Esophagus squamous epithelium (tissue), 5 donors: ENCODE measurements at regions not wholly inside any gene's neighbourhood (a gene's known extent, or its start where the extent isn't known, plus 50 kb on each side); places are given as distances from the start of the nearest gene placed in this dataset.

Experiments
- DNase-seq: peaks from one replicate; lab custom pipeline; 2025; lab: John Stamatoyannopoulos, UW
- H3K27ac ChIP-seq, 4 donors: fragments of 200-600 bp; sonication (generic); one replicate each; pipeline ENCODE4 v1.5.1; 2016 to 2019; ENCODE audit warnings: mild to moderate bottlenecking in 1 of 4
- H3K27me3 ChIP-seq, 4 donors: fragments of 200-600 bp; sonication (generic); 1 replicate in 3 of 4; 2 replicates in 1 of 4; pipeline versions ENCODE4 v1.5.1 to v1.6.0; 2017 to 2021; ENCODE audit warnings: antibody characterized with exemption in 1 of 4
- H3K36me3 ChIP-seq, 3 donors: fragments of 200-600 bp; sonication (generic); one replicate each; pipeline ENCODE4 v1.5.1; 2016 to 2019
- H3K4me1 ChIP-seq, 3 donors: fragments of 200-600 bp; sonication (generic); one replicate each; pipeline ENCODE4 v1.5.1; 2017 to 2019
- H3K4me3 ChIP-seq, 4 donors: fragments of 200-600 bp; sonication (generic); 1 replicate in 3 of 4; 2 replicates in 1 of 4; pipeline ENCODE4 v1.5.1; 2016 to 2019; ENCODE audit warnings: mild to moderate bottlenecking in 2 of 4, moderate library complexity in 1 of 4
- H3K9me3 ChIP-seq, 3 donors: fragments of 200-600 bp; sonication (generic); one replicate each; pipeline ENCODE4 v1.5.1; 2016 to 2019
- CTCF ChIP-seq, 6 experiments: fragments of 450-650 bp in 4 of 6; fragments of 200-600 bp in 2 of 6; sonication (generic) in 2 of 6; IDR thresholded peaks; one replicate each; pipeline ENCODE4 v1.5.1; 2016 to 2019; ENCODE audit warnings: antibody characterized with exemption in 6 of 6, mild to moderate bottlenecking in 4 of 6, moderate library complexity in 4 of 6
- POLR2A ChIP-seq, 4 donors: fragments of 450-650 bp; IDR thresholded peaks; one replicate each; pipeline ENCODE4 v1.6.1; 2017; ENCODE audit warnings: antibody characterized with exemption in 4 of 4, mild to moderate bottlenecking in 4 of 4, moderate library complexity in 3 of 4
- WGBS, 2 donors: methylation state at CpG; one replicate each; pipeline ENCODE4 v1.1.5; 2018; 5-methylcytosine and 5-hydroxymethylcytosine counted together
- intact Hi-C: fragments of 100-400 bp; cut with DNase I; formaldehyde crosslinking; loops from one replicate; pipeline ENCODE4 v1.15.0; 2022
- donor health status: DM: yes; HTN: yes; CAD: no.

GRCh38 chr3:107098864-107099263 lies 278.4 kb upstream of the CCDC54 start:
- no peaks in the 10 kb centered on the region for H3K27me3 ChIP-seq
- TF ChIP-seq POLR2A (IDR thresholded peaks at IDR 0.05) (no peak), CTCF (IDR thresholded peaks at IDR 0.05) (no peak)
- H3K4me3 ChIP-seq = no peak overlapping the region
- no peaks in the 10 kb centered on the region for H3K4me1 ChIP-seq
- no peak for DNase-seq
- no peak overlapping the region for H3K27ac ChIP-seq
- intact Hi-C loops = no loop called here
- H3K9me3 ChIP-seq = no peaks in the 10 kb centered on the region
- H3K36me3 ChIP-seq = no peaks in the 10 kb centered on the region

- Histone ChIP-seq H3K36me3 (no peaks in the 10 kb centered on the region), H3K4me1 (no peaks in the 10 kb centered on the region), H3K9me3 (no peaks in the 10 kb centered on the region), H3K27ac (no peak overlapping the region), H3K27me3 (no peaks in the 10 kb centered on the region), H3K4me3 (no peak overlapping the region)
- TF ChIP-seq POLR2A (IDR thresholded peaks at IDR 0.05) (no peak), CTCF (IDR thresholded peaks at IDR 0.05) (no peak)
- DNase-seq = no peak
- WGBS, 2 donors = 43 to 77% methylated on average over 1 of the region's 1 CpG
- intact Hi-C loops = no loop called here
Observed at GRCh38 chr3:107100137-107100536, 277.1 kb upstream of the CCDC54 start.

DNA sequence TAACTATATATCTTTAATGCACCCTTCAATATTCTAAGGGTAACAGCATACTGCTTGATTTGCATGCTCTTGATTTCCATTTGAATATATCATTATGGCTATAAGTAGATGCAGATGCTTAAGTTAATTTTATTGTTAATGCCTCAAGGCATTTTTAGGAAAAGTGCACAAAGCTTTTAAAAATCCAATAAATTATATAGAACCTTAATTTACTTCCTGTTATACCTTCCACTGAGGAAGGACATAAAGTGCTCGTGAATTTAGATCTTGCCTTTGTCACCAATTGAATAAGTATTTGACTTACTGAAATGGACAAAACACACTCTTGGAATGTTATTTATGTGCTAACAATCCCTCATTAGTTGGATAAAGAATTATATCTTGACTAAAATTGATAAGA lies 276.7 kb upstream of the CCDC54 start:
- 47 to 48% methylated on average over 1 of the region's 1 CpG for WGBS, 2 donors
- intact Hi-C loops = no loop called here
- no peaks in the 10 kb centered on the region for H3K4me1 ChIP-seq
- no peak overlapping the region for H3K4me3 ChIP-seq
- no peak overlapping the region for H3K27ac ChIP-seq
- TF ChIP-seq CTCF (IDR thresholded peaks at IDR 0.05) = no peak
- no peak for TF ChIP-seq POLR2A (IDR thresholded peaks at IDR 0.05)
- H3K27me3 ChIP-seq = no peaks in the 10 kb centered on the region
- H3K36me3 ChIP-seq = no peaks in the 10 kb centered on the region
- no peak for DNase-seq
- H3K9me3 ChIP-seq = no peaks in the 10 kb centered on the region

DNA sequence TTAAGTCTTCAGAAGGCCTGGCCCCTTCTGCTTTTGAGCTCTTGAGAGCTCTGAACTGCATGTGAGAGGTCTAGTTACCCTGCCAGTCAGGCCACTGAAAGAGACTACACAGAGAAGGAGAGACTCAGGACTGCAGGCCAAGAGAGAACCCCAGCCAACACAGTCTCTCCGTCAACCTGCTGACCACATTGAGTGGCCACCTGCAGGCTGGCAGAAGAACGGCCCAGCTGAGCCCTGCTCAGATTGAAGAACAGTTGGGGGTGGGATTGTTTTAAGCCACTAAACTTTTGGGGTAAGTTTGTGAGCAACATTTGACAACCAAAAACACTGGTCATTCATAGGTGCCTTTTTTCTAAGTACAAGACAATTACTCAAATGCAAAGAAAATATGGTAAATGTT lies 273.5 kb upstream of the CCDC54 start:
- H3K27ac ChIP-seq = no peak overlapping the region
- H3K9me3 ChIP-seq = no peaks in the 10 kb centered on the region
- no peaks in the 10 kb centered on the region for H3K36me3 ChIP-seq
- 67 to 93% methylated on average over 1 to 2 of the region's 2 CpGs for WGBS, 2 donors
- H3K4me1 ChIP-seq = no peaks in the 10 kb centered on the region
- no peak for TF ChIP-seq CTCF (IDR thresholded peaks at IDR 0.05)
- TF ChIP-seq POLR2A (IDR thresholded peaks at IDR 0.05) = no peak
- intact Hi-C loops = no loop called here
- no peak for DNase-seq
- no peaks in the 10 kb centered on the region for H3K27me3 ChIP-seq
- no peak overlapping the region for H3K4me3 ChIP-seq

GRCh38 chr3:107106316-107106715 lies 270.9 kb upstream of the CCDC54 start:
- 80 to 84% methylated on average over 7 of the region's 7 CpGs for WGBS, 2 donors
- no peak overlapping the region for H3K27ac ChIP-seq
- DNase-seq = no peak
- no peaks in the 10 kb centered on the region for H3K4me1 ChIP-seq
- no peaks in the 10 kb centered on the region for H3K36me3 ChIP-seq
- no peaks in the 10 kb centered on the region for H3K27me3 ChIP-seq
- intact Hi-C loops = no loop called here
- no peaks in the 10 kb centered on the region for H3K9me3 ChIP-seq
- TF ChIP-seq POLR2A (IDR thresholded peaks at IDR 0.05) (no peak), CTCF (IDR thresholded peaks at IDR 0.05) (no peak)
- H3K4me3 ChIP-seq = no peak overlapping the region
